GM12878 (cell line): ENCODE measurements at regions not wholly inside any gene's neighbourhood (a gene's known extent, or its start where the extent isn't known, plus 50 kb on each side); places are given as distances from the start of the nearest gene placed in this dataset.

Experiments used
- HDGF ChIP-seq: fragments of 450-650 bp; IDR thresholded peaks from 2 replicates; pipeline ENCODE4 v1.6.1; 2016; ENCODE audit warnings: antibody characterized with exemption
- JUND ChIP-seq: IDR thresholded peaks from 2 replicates; pipeline ENCODE4 v1.6.1; 2012; ENCODE audit warnings: low read depth, mild to moderate bottlenecking, low read length, improper control_type of control experiment, moderate library complexity
- PML ChIP-seq: IDR thresholded peaks from 2 replicates; pipeline ENCODE4 v1.6.1; 2012; ENCODE audit warnings: low read length, inconsistent platforms
- SMARCA5 ChIP-seq: fragments of 450-650 bp; IDR thresholded peaks from 2 replicates; pipeline ENCODE4 v1.6.1; 2017; ENCODE audit warnings: mild to moderate bottlenecking
- SREBF1 ChIP-seq: IDR thresholded peaks from 2 replicates; pipeline ENCODE4 v1.6.1; 2012; ENCODE audit warnings: mild to moderate bottlenecking, low read length
- ZSCAN29 ChIP-seq: fragments of 450-650 bp; IDR thresholded peaks from 2 replicates; pipeline ENCODE4 v1.6.1; 2017; ENCODE audit warnings: mild to moderate bottlenecking, moderate library complexity
- TF ChIP-seq, protein P1 (sequence below): fragments of 450-650 bp; IDR thresholded peaks from 2 replicates; pipeline ENCODE4 v1.6.1; 2017; ENCODE audit warnings: mild to moderate bottlenecking, moderate library complexity
- TF ChIP-seq, protein P2 (sequence below): fragments of 450-650 bp; IDR thresholded peaks from 2 replicates; pipeline ENCODE4 v1.6.1; 2017; ENCODE audit warnings: antibody characterized with exemption, mild to moderate bottlenecking, moderate library complexity
- TF ChIP-seq, protein P3 (sequence below): fragments of 450-650 bp; IDR thresholded peaks from 2 replicates; pipeline ENCODE4 v1.6.1; 2014; ENCODE audit warnings: mild to moderate bottlenecking
- TF ChIP-seq, protein P4 (sequence below): IDR thresholded peaks from 2 replicates; pipeline ENCODE4 v1.6.1; 2011; ENCODE audit warnings: borderline replicate concordance, low read depth, mild to moderate bottlenecking, moderate library complexity, mixed read lengths, low read length; ENCODE audit not compliant: insufficient read depth; ENCODE audit errors: extremely low read length

DNA sequence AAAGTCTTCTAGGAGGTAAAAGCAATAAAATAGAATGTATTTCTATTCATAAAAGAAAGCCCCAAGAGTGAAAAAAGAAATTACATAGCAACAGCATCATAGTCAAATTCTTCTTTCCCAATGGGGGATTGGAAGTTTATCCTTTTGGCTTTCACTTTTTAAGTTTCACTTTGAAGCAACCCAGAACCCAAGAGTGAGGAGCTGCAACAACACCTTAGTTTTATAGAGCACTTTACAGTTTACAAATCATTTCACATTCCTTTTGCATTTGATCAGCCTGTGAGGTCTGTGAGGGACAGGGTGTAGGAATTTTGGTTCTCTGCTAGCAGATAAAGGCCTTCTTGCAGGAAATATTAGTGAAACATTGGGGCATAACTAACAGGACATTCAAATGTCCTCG is 112.0 kb upstream of the NDP start (continued):
- TF ChIP-seq, protein P1, sequence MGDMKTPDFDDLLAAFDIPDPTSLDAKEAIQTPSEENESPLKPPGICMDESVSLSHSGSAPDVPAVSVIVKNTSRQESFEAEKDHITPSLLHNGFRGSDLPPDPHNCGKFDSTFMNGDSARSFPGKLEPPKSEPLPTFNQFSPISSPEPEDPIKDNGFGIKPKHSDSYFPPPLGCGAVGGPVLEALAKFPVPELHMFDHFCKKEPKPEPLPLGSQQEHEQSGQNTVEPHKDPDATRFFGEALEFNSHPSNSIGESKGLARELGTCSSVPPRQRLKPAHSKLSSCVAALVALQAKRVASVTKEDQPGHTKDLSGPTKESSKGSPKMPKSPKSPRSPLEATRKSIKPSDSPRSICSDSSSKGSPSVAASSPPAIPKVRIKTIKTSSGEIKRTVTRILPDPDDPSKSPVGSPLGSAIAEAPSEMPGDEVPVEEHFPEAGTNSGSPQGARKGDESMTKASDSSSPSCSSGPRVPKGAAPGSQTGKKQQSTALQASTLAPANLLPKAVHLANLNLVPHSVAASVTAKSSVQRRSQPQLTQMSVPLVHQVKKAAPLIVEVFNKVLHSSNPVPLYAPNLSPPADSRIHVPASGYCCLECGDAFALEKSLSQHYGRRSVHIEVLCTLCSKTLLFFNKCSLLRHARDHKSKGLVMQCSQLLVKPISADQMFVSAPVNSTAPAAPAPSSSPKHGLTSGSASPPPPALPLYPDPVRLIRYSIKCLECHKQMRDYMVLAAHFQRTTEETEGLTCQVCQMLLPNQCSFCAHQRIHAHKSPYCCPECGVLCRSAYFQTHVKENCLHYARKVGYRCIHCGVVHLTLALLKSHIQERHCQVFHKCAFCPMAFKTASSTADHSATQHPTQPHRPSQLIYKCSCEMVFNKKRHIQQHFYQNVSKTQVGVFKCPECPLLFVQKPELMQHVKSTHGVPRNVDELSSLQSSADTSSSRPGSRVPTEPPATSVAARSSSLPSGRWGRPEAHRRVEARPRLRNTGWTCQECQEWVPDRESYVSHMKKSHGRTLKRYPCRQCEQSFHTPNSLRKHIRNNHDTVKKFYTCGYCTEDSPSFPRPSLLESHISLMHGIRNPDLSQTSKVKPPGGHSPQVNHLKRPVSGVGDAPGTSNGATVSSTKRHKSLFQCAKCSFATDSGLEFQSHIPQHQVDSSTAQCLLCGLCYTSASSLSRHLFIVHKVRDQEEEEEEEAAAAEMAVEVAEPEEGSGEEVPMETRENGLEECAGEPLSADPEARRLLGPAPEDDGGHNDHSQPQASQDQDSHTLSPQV = no peak
- TF ChIP-seq PML = no peak
- TF ChIP-seq, protein P2, sequence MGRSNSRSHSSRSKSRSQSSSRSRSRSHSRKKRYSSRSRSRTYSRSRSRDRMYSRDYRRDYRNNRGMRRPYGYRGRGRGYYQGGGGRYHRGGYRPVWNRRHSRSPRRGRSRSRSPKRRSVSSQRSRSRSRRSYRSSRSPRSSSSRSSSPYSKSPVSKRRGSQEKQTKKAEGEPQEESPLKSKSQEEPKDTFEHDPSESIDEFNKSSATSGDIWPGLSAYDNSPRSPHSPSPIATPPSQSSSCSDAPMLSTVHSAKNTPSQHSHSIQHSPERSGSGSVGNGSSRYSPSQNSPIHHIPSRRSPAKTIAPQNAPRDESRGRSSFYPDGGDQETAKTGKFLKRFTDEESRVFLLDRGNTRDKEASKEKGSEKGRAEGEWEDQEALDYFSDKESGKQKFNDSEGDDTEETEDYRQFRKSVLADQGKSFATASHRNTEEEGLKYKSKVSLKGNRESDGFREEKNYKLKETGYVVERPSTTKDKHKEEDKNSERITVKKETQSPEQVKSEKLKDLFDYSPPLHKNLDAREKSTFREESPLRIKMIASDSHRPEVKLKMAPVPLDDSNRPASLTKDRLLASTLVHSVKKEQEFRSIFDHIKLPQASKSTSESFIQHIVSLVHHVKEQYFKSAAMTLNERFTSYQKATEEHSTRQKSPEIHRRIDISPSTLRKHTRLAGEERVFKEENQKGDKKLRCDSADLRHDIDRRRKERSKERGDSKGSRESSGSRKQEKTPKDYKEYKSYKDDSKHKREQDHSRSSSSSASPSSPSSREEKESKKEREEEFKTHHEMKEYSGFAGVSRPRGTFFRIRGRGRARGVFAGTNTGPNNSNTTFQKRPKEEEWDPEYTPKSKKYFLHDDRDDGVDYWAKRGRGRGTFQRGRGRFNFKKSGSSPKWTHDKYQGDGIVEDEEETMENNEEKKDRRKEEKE = no peak
- TF ChIP-seq JUND = no peak
- TF ChIP-seq, protein P3, sequence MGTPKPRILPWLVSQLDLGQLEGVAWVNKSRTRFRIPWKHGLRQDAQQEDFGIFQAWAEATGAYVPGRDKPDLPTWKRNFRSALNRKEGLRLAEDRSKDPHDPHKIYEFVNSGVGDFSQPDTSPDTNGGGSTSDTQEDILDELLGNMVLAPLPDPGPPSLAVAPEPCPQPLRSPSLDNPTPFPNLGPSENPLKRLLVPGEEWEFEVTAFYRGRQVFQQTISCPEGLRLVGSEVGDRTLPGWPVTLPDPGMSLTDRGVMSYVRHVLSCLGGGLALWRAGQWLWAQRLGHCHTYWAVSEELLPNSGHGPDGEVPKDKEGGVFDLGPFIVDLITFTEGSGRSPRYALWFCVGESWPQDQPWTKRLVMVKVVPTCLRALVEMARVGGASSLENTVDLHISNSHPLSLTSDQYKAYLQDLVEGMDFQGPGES = no peak
- TF ChIP-seq SREBF1 = no peak
- no peak for TF ChIP-seq SMARCA5
- TF ChIP-seq HDGF = no peak
- TF ChIP-seq, protein P4, sequence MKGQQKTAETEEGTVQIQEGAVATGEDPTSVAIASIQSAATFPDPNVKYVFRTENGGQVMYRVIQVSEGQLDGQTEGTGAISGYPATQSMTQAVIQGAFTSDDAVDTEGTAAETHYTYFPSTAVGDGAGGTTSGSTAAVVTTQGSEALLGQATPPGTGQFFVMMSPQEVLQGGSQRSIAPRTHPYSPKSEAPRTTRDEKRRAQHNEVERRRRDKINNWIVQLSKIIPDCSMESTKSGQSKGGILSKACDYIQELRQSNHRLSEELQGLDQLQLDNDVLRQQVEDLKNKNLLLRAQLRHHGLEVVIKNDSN = no peak
- no peak for TF ChIP-seq ZSCAN29
